ENCODE measurements at regions not wholly inside any gene's neighbourhood (a gene's known extent, or its start where the extent isn't known, plus 50 kb on each side); places are given as distances from the start of the nearest gene placed in this dataset.

GRCh38 chrX:39816871-39817731, 280.7 kb downstream of the BCOR start:
- TF ChIP-seq CTCF (IDR thresholded peaks at IDR 0.05): no peak
- no peak for TF ChIP-seq POLR2A (IDR thresholded peaks at IDR 0.05)
